ENCODE measurements at regions not wholly inside any gene's neighbourhood (a gene's known extent, or its start where the extent isn't known, plus 50 kb on each side); places are given as distances from the start of the nearest gene placed in this dataset.

GRCh38 chr18:30132959-30133358 lies 909.6 kb downstream of the DSC3 start:
- no peak overlapping the region for H3K27ac Mint-ChIP-seq
- ATAC-seq (no peak), DNase-seq (no peak)
- ChIA-PET POLR2A (no interaction called here), CTCF (no interaction called here)
- intact Hi-C loops (cut with DNase I, micrococcal nuclease), result no loop called here
- H3K36me3 Mint-ChIP-seq (ENCODE audit: low read depth), result no peaks in the 10 kb centered on the region
- H3K27me3 Mint-ChIP-seq, result no peaks in the 10 kb centered on the region
- H3K9me3 Mint-ChIP-seq (ENCODE audit: low read depth), result peaks cover 19% of the 10 kb centered on the region
- H3K4me1 Mint-ChIP-seq, result no peaks in the 10 kb centered on the region
- H3K4me3 Mint-ChIP-seq, result no peak overlapping the region

- no peaks in the 10 kb centered on the region for H3K36me3 Mint-ChIP-seq (ENCODE audit: low read depth)
- no peak overlapping the region for H3K27ac Mint-ChIP-seq
- no peak overlapping the region for H3K4me3 Mint-ChIP-seq
- POLR2A ChIA-PET, result no interaction called here
- ATAC-seq, result no peak
- H3K9me3 Mint-ChIP-seq (ENCODE audit: low read depth), result peaks cover 10% of the 10 kb centered on the region
- H3K4me1 Mint-ChIP-seq, result no peaks in the 10 kb centered on the region
- no peaks in the 10 kb centered on the region for H3K27me3 Mint-ChIP-seq
- intact Hi-C loops (cut with DNase I, micrococcal nuclease), result no loop called here
- CTCF ChIA-PET, result no interaction called here
- DNase-seq, result no peak
Measured at GRCh38 chr18:30121397-30121796, 921.1 kb downstream of the DSC3 start.

GRCh38 chr18:30113454-30113853 lies 929.1 kb downstream of the DSC3 start:
- no peak overlapping the region for H3K4me3 Mint-ChIP-seq
- no peaks in the 10 kb centered on the region for H3K27me3 Mint-ChIP-seq
- peaks cover 7% of the 10 kb centered on the region for H3K9me3 Mint-ChIP-seq (ENCODE audit: low read depth)
- DNase-seq, result no peak
- H3K27ac Mint-ChIP-seq, result no peak overlapping the region
- ChIA-PET CTCF (interaction anchor here (0.6 kb wide), 1 partner anchor 166 kb away, joined by 3 read pairs; no protein-coding TSS in a partner anchor), POLR2A (no interaction called here)
- no peak for ATAC-seq
- no peaks in the 10 kb centered on the region for H3K36me3 Mint-ChIP-seq (ENCODE audit: low read depth)
- intact Hi-C loops (cut with DNase I, micrococcal nuclease), result no loop called here
- H3K4me1 Mint-ChIP-seq, result no peaks in the 10 kb centered on the region

GRCh38 chr18:30106356-30106755 lies 936.2 kb downstream of the DSC3 start:
- intact Hi-C loops (cut with DNase I, micrococcal nuclease), result no loop called here
- DNase-seq (no peak), ATAC-seq (no peak)
- no peak overlapping the region for H3K4me3 Mint-ChIP-seq
- H3K9me3 Mint-ChIP-seq (ENCODE audit: low read depth), result peaks cover 5% of the 10 kb centered on the region
- H3K36me3 Mint-ChIP-seq (ENCODE audit: low read depth), result no peaks in the 10 kb centered on the region
- H3K27ac Mint-ChIP-seq, result no peak overlapping the region
- no peaks in the 10 kb centered on the region for H3K4me1 Mint-ChIP-seq
- CTCF ChIA-PET, result no interaction called here
- POLR2A ChIA-PET, result no interaction called here
- H3K27me3 Mint-ChIP-seq, result no peaks in the 10 kb centered on the region

- Mint-ChIP-seq H3K27me3 (no peaks in the 10 kb centered on the region), H3K4me3 (no peak overlapping the region), H3K36me3 (ENCODE audit: low read depth) (no peaks in the 10 kb centered on the region), H3K4me1 (no peaks in the 10 kb centered on the region), H3K9me3 (ENCODE audit: low read depth) (peaks cover 7% of the 10 kb centered on the region), H3K27ac (no peak overlapping the region)
- CTCF ChIA-PET, result no interaction called here
- intact Hi-C loops (cut with DNase I, micrococcal nuclease), result no loop called here
- POLR2A ChIA-PET, result no interaction called here
- ATAC-seq, result no peak
- no peak for DNase-seq
Measured at GRCh38 chr18:30103881-30104280, 938.7 kb downstream of the DSC3 start.

- intact Hi-C loops (cut with DNase I, micrococcal nuclease), result no loop called here
- Mint-ChIP-seq H3K4me3 (no peak overlapping the region), H3K27ac (no peak overlapping the region), H3K27me3 (no peaks in the 10 kb centered on the region), H3K9me3 (ENCODE audit: low read depth) (peaks cover 14% of the 10 kb centered on the region), H3K36me3 (ENCODE audit: low read depth) (no peaks in the 10 kb centered on the region), H3K4me1 (no peaks in the 10 kb centered on the region)
- ATAC-seq, result no peak
- POLR2A ChIA-PET, result no interaction called here
- DNase-seq, result no peak
- CTCF ChIA-PET, result no interaction called here
Measured at GRCh38 chr18:30096796-30097195, 945.7 kb downstream of the DSC3 start.

- CTCF ChIA-PET, result no interaction called here
- Mint-ChIP-seq H3K27me3 (no peaks in the 10 kb centered on the region), H3K27ac (no peak overlapping the region), H3K9me3 (ENCODE audit: low read depth) (peaks cover 14% of the 10 kb centered on the region), H3K4me1 (no peaks in the 10 kb centered on the region), H3K4me3 (no peak overlapping the region), H3K36me3 (ENCODE audit: low read depth) (no peaks in the 10 kb centered on the region)
- DNase-seq (no peak), ATAC-seq (no peak)
- POLR2A ChIA-PET, result no interaction called here
- intact Hi-C loops (cut with DNase I, micrococcal nuclease), result no loop called here
Measured at GRCh38 chr18:30094556-30094955, 948.0 kb downstream of the DSC3 start.

- Mint-ChIP-seq H3K27ac (no peak overlapping the region), H3K4me3 (no peak overlapping the region), H3K9me3 (ENCODE audit: low read depth) (peaks cover 10% of the 10 kb centered on the region), H3K36me3 (ENCODE audit: low read depth) (no peaks in the 10 kb centered on the region), H3K27me3 (no peaks in the 10 kb centered on the region), H3K4me1 (no peaks in the 10 kb centered on the region)
- CTCF ChIA-PET, result no interaction called here
- no peak for DNase-seq
- POLR2A ChIA-PET, result no interaction called here
- intact Hi-C loops (cut with DNase I, micrococcal nuclease), result no loop called here
- no peak for ATAC-seq
Measured at GRCh38 chr18:30093376-30093775, 949.2 kb downstream of the DSC3 start.

GRCh38 chr18:30088238-30089015 lies 954.1 kb downstream of the DSC3 start:
- CTCF ChIA-PET, result no interaction called here
- intact Hi-C loops (cut with DNase I, micrococcal nuclease), result no loop called here
- Mint-ChIP-seq H3K36me3 (ENCODE audit: low read depth) (no peaks in the 10 kb centered on the region), H3K4me3 (no peak overlapping the region), H3K27ac (no peak overlapping the region), H3K27me3 (no peaks in the 10 kb centered on the region), H3K4me1 (no peaks in the 10 kb centered on the region), H3K9me3 (ENCODE audit: low read depth) (peaks cover 9% of the 10 kb centered on the region)
- no peak for ATAC-seq
- no peak for DNase-seq
- POLR2A ChIA-PET, result no interaction called here

- H3K27me3 Mint-ChIP-seq, result no peaks in the 10 kb centered on the region
- intact Hi-C loops (cut with DNase I, micrococcal nuclease), result no loop called here
Measured at GRCh38 chr18:30086351-30086750, 956.2 kb downstream of the DSC3 start.

GRCh38 chr18:30081122-30081521 lies 961.4 kb downstream of the DSC3 start:
- DNase-seq (no peak), ATAC-seq (no peak)
- H3K9me3 Mint-ChIP-seq (ENCODE audit: low read depth), result peaks cover 20% of the 10 kb centered on the region
- no peak overlapping the region for H3K27ac Mint-ChIP-seq
- H3K36me3 Mint-ChIP-seq (ENCODE audit: low read depth), result no peaks in the 10 kb centered on the region
- H3K4me1 Mint-ChIP-seq, result no peaks in the 10 kb centered on the region
- H3K27me3 Mint-ChIP-seq, result no peaks in the 10 kb centered on the region
- ChIA-PET CTCF (no interaction called here), POLR2A (no interaction called here)
- no peak overlapping the region for H3K4me3 Mint-ChIP-seq
- intact Hi-C loops (cut with DNase I, micrococcal nuclease), result no loop called here

More at GRCh38 chr18:30086351-30086750, 956.2 kb downstream of the DSC3 start:
- POLR2A ChIA-PET, result no interaction called here
- Mint-ChIP-seq H3K4me3 (no peak overlapping the region), H3K4me1 (no peaks in the 10 kb centered on the region), H3K27ac (no peak overlapping the region), H3K9me3 (ENCODE audit: low read depth) (peaks cover 6% of the 10 kb centered on the region), H3K36me3 (ENCODE audit: low read depth) (no peaks in the 10 kb centered on the region)
- CTCF ChIA-PET, result interaction anchor here (0.6 kb wide), 1 partner anchor 49 kb away, joined by 3 read pairs; no protein-coding TSS in a partner anchor
- no peak for ATAC-seq
- no peak for DNase-seq

GRCh38 chr18:30072609-30073385 lies 969.7 kb downstream of the DSC3 start:
- Mint-ChIP-seq H3K4me1 (no peaks in the 10 kb centered on the region), H3K27me3 (no peaks in the 10 kb centered on the region), H3K4me3 (no peak overlapping the region), H3K27ac (no peak overlapping the region), H3K36me3 (ENCODE audit: low read depth) (no peaks in the 10 kb centered on the region), H3K9me3 (ENCODE audit: low read depth) (peaks cover 26% of the 10 kb centered on the region)
- intact Hi-C loops (cut with DNase I, micrococcal nuclease), result no loop called here
- CTCF ChIA-PET, result interaction anchor here (0.7 kb wide), 1 partner anchor 75 kb away, joined by 3 read pairs; no protein-coding TSS in a partner anchor
- POLR2A ChIA-PET, result no interaction called here
- no peak for DNase-seq
- ATAC-seq, result no peak
